CD14-positive monocyte (primary cell): ENCODE measurements at regions not wholly inside any gene's neighbourhood (a gene's known extent, or its start where the extent isn't known, plus 50 kb on each side); places are given as distances from the start of the nearest gene placed in this dataset.

Source experiments
- DNase-seq, 3 donors: peaks; one replicate each; pipeline ENCODE4 v3.0.0-alpha.2; 2011 to 2022
- H2AFZ ChIP-seq: 2 replicates; pipeline ENCODE4 v1.6.0; 2012; ENCODE audit warnings: mild to moderate bottlenecking, low read depth, low read length, inconsistent platforms; ENCODE audit not compliant: insufficient read depth, poor library complexity, severe bottlenecking
- H3K27ac ChIP-seq, 2 donors: 1 replicate in 1 of 2; 2 replicates in 1 of 2; pipeline ENCODE4 v1.5.1; 2012 to 2013; ENCODE audit warnings: low read length in 2 of 2, control low read depth in 1 of 2, inconsistent platforms in 1 of 2, low read depth in 1 of 2, mild to moderate bottlenecking in 1 of 2
- H3K27me3 ChIP-seq, 2 donors: one replicate each; pipeline versions ENCODE4 v1.6.0 to v1.6.1; 2011 to 2013; ENCODE audit warnings: low read length in 2 of 2; ENCODE audit not compliant: control insufficient read depth in 2 of 2, insufficient read depth in 2 of 2
- H3K36me3 ChIP-seq, 2 donors: replicated peaks in 1 of 2; 1 replicate in 1 of 2; 2 replicates in 1 of 2; pipeline versions ENCODE4 v1.5.1 to v1.6.1; 2012 to 2013; ENCODE audit warnings: low read length in 2 of 2, control low read depth in 1 of 2, inconsistent platforms in 1 of 2, mild to moderate bottlenecking in 1 of 2; ENCODE audit not compliant: insufficient read depth in 2 of 2, control insufficient read depth in 1 of 2
- H3K4me1 ChIP-seq, 2 donors: 1 replicate in 1 of 2; 2 replicates in 1 of 2; pipeline versions ENCODE4 v1.5.1 to v1.6.1; 2012 to 2013; ENCODE audit warnings: low read length in 2 of 2, control low read depth in 1 of 2, inconsistent platforms in 1 of 2, mild to moderate bottlenecking in 1 of 2, moderate library complexity in 1 of 2; ENCODE audit not compliant: insufficient read depth in 2 of 2, control insufficient read depth in 1 of 2
- H3K4me2 ChIP-seq: replicated peaks from 2 replicates; pipeline ENCODE3; 2012; ENCODE audit warnings: low read length, moderate library complexity, mild to moderate bottlenecking; ENCODE audit not compliant: poor library complexity, severe bottlenecking; ENCODE audit errors: extremely low read depth
- H3K4me3 ChIP-seq, 3 experiments: fragments of 200-600 bp in 1 of 3; sonication (generic) in 1 of 3; replicated peaks in 1 of 3; 1 replicate in 2 of 3; 2 replicates in 1 of 3; pipeline ENCODE4 v1.5.1; 2011 to 2013; ENCODE audit warnings: low read length in 3 of 3, mild to moderate bottlenecking in 3 of 3, control low read depth in 2 of 3, low read depth in 2 of 3, inconsistent platforms in 1 of 3, moderate library complexity in 1 of 3
- H3K79me2 ChIP-seq: 2 replicates; pipeline ENCODE4 v1.6.0; 2012; ENCODE audit warnings: mild to moderate bottlenecking, control low read depth, inconsistent platforms, low read length, moderate library complexity; ENCODE audit not compliant: insufficient read depth
- H3K9ac ChIP-seq: 2 replicates; pipeline ENCODE4 v1.6.0; 2017; ENCODE audit warnings: low read length, mild to moderate bottlenecking; ENCODE audit not compliant: insufficient read depth, poor library complexity, severe bottlenecking
- H3K9me3 ChIP-seq, 2 donors: replicated peaks in 1 of 2; 1 replicate in 1 of 2; 2 replicates in 1 of 2; pipeline versions ENCODE4 v1.5.1 to v1.6.1; 2012 to 2013; ENCODE audit warnings: low read length in 2 of 2, control low read depth in 1 of 2; ENCODE audit not compliant: control insufficient read depth in 1 of 2, insufficient read depth in 1 of 2
- H4K20me1 ChIP-seq: 2 replicates; pipeline ENCODE4 v1.6.0; 2012; ENCODE audit warnings: mild to moderate bottlenecking, low read length, control low read depth, moderate library complexity; ENCODE audit not compliant: insufficient read depth
- H3K27ac Mint-ChIP-seq, 7 donors: one replicate each; pipeline ENCODE4 v1.8.0; 2020; ENCODE audit warnings: mild to moderate bottlenecking in 7 of 7, mixed read lengths in 7 of 7, moderate library complexity in 6 of 7, inconsistent platforms in 2 of 7
- H3K27me3 Mint-ChIP-seq, 3 donors: one replicate each; pipeline ENCODE4 v1.8.0; 2021 to 2022; ENCODE audit warnings: low read depth in 3 of 3, mild to moderate bottlenecking in 3 of 3, mixed read lengths in 3 of 3, moderate library complexity in 3 of 3, inconsistent platforms in 1 of 3
- H3K36me3 Mint-ChIP-seq, 2 donors: one replicate each; pipeline ENCODE4 v1.8.0; 2020; ENCODE audit warnings: mixed read lengths in 2 of 2, inconsistent platforms in 1 of 2, mild to moderate bottlenecking in 1 of 2
- H3K4me1 Mint-ChIP-seq: one replicate; pipeline ENCODE4 v1.8.0; 2020; ENCODE audit warnings: mild to moderate bottlenecking, mixed read lengths
- H3K4me3 Mint-ChIP-seq, 2 donors: one replicate each; pipeline ENCODE4 v1.8.0; 2020; ENCODE audit warnings: mild to moderate bottlenecking in 2 of 2, mixed read lengths in 2 of 2, moderate library complexity in 1 of 2
- H3K9me3 Mint-ChIP-seq, 7 donors: one replicate each; pipeline ENCODE4 v1.8.0; 2020 to 2022; ENCODE audit warnings: mixed read lengths in 7 of 7, mild to moderate bottlenecking in 6 of 7, moderate library complexity in 6 of 7, inconsistent platforms in 2 of 7
- CTCF ChIP-seq: fragments of 200-600 bp; IDR thresholded peaks from one replicate; pipeline ENCODE4 v1.8.0; 2022; ENCODE audit warnings: antibody characterized with exemption, mild to moderate bottlenecking
- WGBS: methylation state at CpG from one replicate; pipeline ENCODE4 v1.1.5; 2013; ENCODE audit warnings: missing lambda C conversion rate; ENCODE audit not compliant: insufficient coverage; 5-methylcytosine and 5-hydroxymethylcytosine counted together
- intact Hi-C, 2 donors: fragments of 100-400 bp; cut with micrococcal nuclease; formaldehyde crosslinking; loops; one replicate each; pipeline versions ENCODE4 v1.15.0 to v1.15.1; 2023

- no peak for DNase-seq
- no peaks in the 10 kb centered on the region for H3K36me3 Mint-ChIP-seq
- no peak overlapping the region for H3K4me3 ChIP-seq
- H3K4me1 Mint-ChIP-seq = peaks cover 3% of the 10 kb centered on the region
- H3K36me3 ChIP-seq = no peaks in the 10 kb centered on the region
- intact Hi-C loops = no loop called here
- H3K4me3 Mint-ChIP-seq = no peak overlapping the region
- H3K27me3 Mint-ChIP-seq = peaks cover 0 to 9% (median 3%) of the 10 kb centered on the region in 3 donors
- H3K9me3 Mint-ChIP-seq = peaks cover 0 to 10% (median 0%) of the 10 kb centered on the region in 7 donors
- H3K79me2 ChIP-seq = no peaks in the 10 kb centered on the region
- H3K27ac Mint-ChIP-seq = no peak overlapping the region
- H3K27me3 ChIP-seq = no peaks in the 10 kb centered on the region
- TF ChIP-seq CTCF = no peak
- no peak overlapping the region for H2AFZ ChIP-seq
- no peak overlapping the region for H3K4me2 ChIP-seq
- no peaks in the 10 kb centered on the region for H3K4me1 ChIP-seq
- H3K27ac ChIP-seq = no peak overlapping the region
- WGBS = 81% methylated on average over 2 of the region's 2 CpGs
- no peaks in the 10 kb centered on the region for H4K20me1 ChIP-seq
- no peak overlapping the region for H3K9ac ChIP-seq
- no peaks in the 10 kb centered on the region for H3K9me3 ChIP-seq
These were observed 191.4 kb downstream of the KTN1 start for GRCh38 chr14:55771242-55771981.

GRCh38 chr14:55772486-55772885, 192.5 kb downstream of the KTN1 start:
- no peak overlapping the region for H3K27ac Mint-ChIP-seq
- H3K27ac ChIP-seq = no peak overlapping the region
- peaks cover 3% of the 10 kb centered on the region for H3K4me1 Mint-ChIP-seq
- no peak for TF ChIP-seq CTCF
- H3K4me3 ChIP-seq = no peak overlapping the region
- no peaks in the 10 kb centered on the region for H3K36me3 Mint-ChIP-seq
- no peaks in the 10 kb centered on the region for H3K4me1 ChIP-seq
- no peaks in the 10 kb centered on the region for H4K20me1 ChIP-seq
- intact Hi-C loops = no loop called here
- H3K27me3 ChIP-seq = no peaks in the 10 kb centered on the region
- peaks cover 0 to 8% (median 0%) of the 10 kb centered on the region in 7 donors for H3K9me3 Mint-ChIP-seq
- no peaks in the 10 kb centered on the region for H3K79me2 ChIP-seq
- H3K4me2 ChIP-seq = no peak overlapping the region
- no peak for DNase-seq
- H3K9me3 ChIP-seq = no peaks in the 10 kb centered on the region
- WGBS = no CpG with 5 or more reads among the region's 1 CpG
- H3K27me3 Mint-ChIP-seq = peaks cover 1 to 9% (median 7%) of the 10 kb centered on the region in 3 donors
- H3K4me3 Mint-ChIP-seq = no peak overlapping the region
- H3K9ac ChIP-seq = no peak overlapping the region
- H2AFZ ChIP-seq = no peak overlapping the region
- H3K36me3 ChIP-seq = no peaks in the 10 kb centered on the region
